SK-N-SH (cell line): ENCODE measurements at regions not wholly inside any gene's neighbourhood (a gene's known extent, or its start where the extent isn't known, plus 50 kb on each side); places are given as distances from the start of the nearest gene placed in this dataset.
A peak's percentile ranks its signal among the peaks of the same experiment; 100 is the strongest.

Experiments used
- CHD2 ChIP-seq: fragments of 150-350 bp; IDR thresholded peaks from 2 replicates; pipeline ENCODE4 v1.6.1; 2018; ENCODE audit warnings: low read length; ENCODE audit not compliant: partially characterized antibody
- ELF1 ChIP-seq: IDR thresholded peaks from 2 replicates; pipeline ENCODE4 v1.4.0; 2012
- EP300 ChIP-seq, 2 experiments: IDR thresholded peaks; 2 replicates each; pipeline versions ENCODE4 v1.4.0 to v1.6.1; 2012; ENCODE audit warnings: borderline replicate concordance in 1 of 2, low read depth in 1 of 2, low read length in 1 of 2
- FOXJ3 ChIP-seq: sonication (generic); formaldehyde crosslinking; IDR thresholded peaks from 2 replicates; pipeline ENCODE4 v1.5.1; 2020; ENCODE audit warnings: mild to moderate bottlenecking, missing genetic modification reagents
- GABPA ChIP-seq: IDR thresholded peaks from 2 replicates; pipeline ENCODE4 v1.4.0; 2012; ENCODE audit warnings: low read depth, mild to moderate bottlenecking
- IRF3 ChIP-seq: fragments of 150-350 bp; IDR thresholded peaks from 2 replicates; pipeline ENCODE4 v1.6.1; 2016; ENCODE audit warnings: mild to moderate bottlenecking, low read depth, low read length
- MAX ChIP-seq: IDR thresholded peaks from 2 replicates; pipeline ENCODE4 v1.4.0; 2012; ENCODE audit warnings: low read depth
- MEF2A ChIP-seq: IDR thresholded peaks from 2 replicates; pipeline ENCODE4 v1.4.0; 2012; ENCODE audit warnings: low read depth, borderline replicate concordance
- MXI1 ChIP-seq: IDR thresholded peaks from 2 replicates; pipeline ENCODE4 v1.6.1; 2012; ENCODE audit warnings: mild to moderate bottlenecking, low read depth, low read length, improper control_type of control experiment
- REST ChIP-seq: IDR thresholded peaks from 2 replicates; pipeline ENCODE4 v1.6.1; 2012; ENCODE audit warnings: mild to moderate bottlenecking, low read depth, low read length, moderate library complexity
- SIN3A ChIP-seq: IDR thresholded peaks from 2 replicates; pipeline ENCODE4 v1.6.1; 2012; ENCODE audit warnings: low read depth, mild to moderate bottlenecking, low read length, moderate library complexity, borderline replicate concordance
- TAF1 ChIP-seq: IDR thresholded peaks from 2 replicates; pipeline ENCODE4 v1.6.1; 2012; ENCODE audit warnings: low read depth, mild to moderate bottlenecking, low read length, moderate library complexity, borderline replicate concordance
- TCF12 ChIP-seq: IDR thresholded peaks from 2 replicates; pipeline ENCODE4 v1.4.0; 2012
- USF1 ChIP-seq: IDR thresholded peaks from 2 replicates; pipeline ENCODE4 v1.4.0; 2012; ENCODE audit warnings: low read depth, borderline replicate concordance
- USF2 ChIP-seq: fragments of 150-350 bp; IDR thresholded peaks from 2 replicates; pipeline ENCODE4 v1.6.1; 2017; ENCODE audit warnings: antibody characterized with exemption, low read length, low read depth, borderline replicate concordance
- ZBTB33 ChIP-seq: IDR thresholded peaks from 2 replicates; pipeline ENCODE4 v1.4.0; 2012; ENCODE audit warnings: low read depth, borderline replicate concordance

GRCh38 chr13:47661076-47661475, 340.0 kb downstream of the SUCLA2 start (continued):
- TF ChIP-seq SIN3A (no peak), REST (no peak), USF2 (no peak), MAX (peak; percentile 26; the same call in 1 of the 2 replicates), IRF3 (no peak), EP300 (IDR thresholded peaks at IDR 0.05; ENCODE audit: borderline replicate concordance in 1 of 2, low read depth in 1 of 2, low read length in 1 of 2) (peak in 1 of 2 experiments; percentile 76; a peak in 2 of 4 replicates), TAF1 (no peak), ELF1 (no peak), TCF12 (peak; percentile 91), CHD2 (no peak), ZBTB33 (no peak), FOXJ3 (CRISPR knock-in tag) (no peak), GABPA (no peak), MEF2A (no peak), MXI1 (no peak), USF1 (no peak)
